ENCODE measurements at regions not wholly inside any gene's neighbourhood (a gene's known extent, or its start where the extent isn't known, plus 50 kb on each side); places are given as distances from the start of the nearest gene placed in this dataset.

DNA sequence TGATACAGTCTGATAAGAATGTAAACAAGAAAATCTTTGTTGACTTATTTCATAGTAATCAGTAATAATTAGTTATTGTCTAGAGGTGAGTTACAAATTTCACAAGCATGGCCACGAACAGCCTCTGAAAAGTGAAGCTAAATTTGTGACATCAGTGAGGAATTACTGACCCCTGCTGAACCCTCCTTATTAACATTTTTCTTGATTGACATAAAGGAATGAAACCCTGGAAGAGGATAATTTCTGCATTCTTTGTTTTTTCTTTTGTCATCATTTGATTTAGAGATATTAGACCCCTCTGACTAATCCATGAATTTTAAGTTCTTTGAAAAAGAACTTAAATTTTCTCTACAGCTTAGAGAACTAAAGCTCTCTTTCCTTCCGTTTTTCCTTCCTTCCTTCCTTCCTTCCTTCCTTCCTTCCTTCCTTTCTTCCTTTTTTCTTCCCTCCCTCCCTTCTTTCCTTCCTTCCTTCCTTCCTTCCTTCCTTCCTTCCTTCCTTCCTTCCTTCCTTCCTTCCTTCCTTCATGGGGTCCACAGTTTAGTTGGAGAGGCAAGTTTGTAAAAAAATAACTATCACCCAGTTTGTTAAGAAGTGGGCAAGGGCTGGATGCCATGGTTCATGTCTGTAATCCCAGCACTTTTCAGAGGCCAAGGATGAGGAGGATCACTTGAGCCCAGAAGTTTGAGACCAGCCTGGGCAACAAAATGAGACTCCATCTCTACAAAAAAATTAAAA lies 387.0 kb downstream of the MTX2 start:
- H2BK15ac ChIP-seq (ENCODE audit: low read depth, poor library complexity, severe bottlenecking): no peak overlapping the region
- DNase-seq: no peak
- WGBS: 75% methylated on average over 1 of the region's 2 CpGs
- H3K4me3 ChIP-seq (ENCODE audit: insufficient read depth in 1 of 2, low read depth in 1 of 2, low read length in 2 of 2): no peak overlapping the region
- H3K18ac ChIP-seq (ENCODE audit: low read depth in 1 of 2, low read length in 2 of 2): no peak overlapping the region
- H3K9me3 ChIP-seq (ENCODE audit: control insufficient read depth, low read length): no peaks in the 10 kb centered on the region
- H3K79me1 ChIP-seq (replicated peaks; ENCODE audit: low read length, poor library complexity, severe bottlenecking): no peaks in the 10 kb centered on the region
- H2BK12ac ChIP-seq (ENCODE audit: low read length in 2 of 2): no peak overlapping the region
- H3K36me3 ChIP-seq (ENCODE audit: control insufficient read depth in 1 of 2, insufficient read depth in 2 of 2, low read depth in 1 of 2, low read length in 2 of 2): no peaks in the 10 kb centered on the region
- H4K8ac ChIP-seq (ENCODE audit: low read length): no peak overlapping the region
- no peak overlapping the region for H3K23ac ChIP-seq (ENCODE audit: low read length in 2 of 2)
- no peak overlapping the region for H3K27ac ChIP-seq (ENCODE audit: low read length, poor library complexity, severe bottlenecking)
- no peak overlapping the region for H4K91ac ChIP-seq (ENCODE audit: low read length)
- H3K4me2 ChIP-seq (ENCODE audit: low read length, poor library complexity, severe bottlenecking): no peak overlapping the region
- H2BK120ac ChIP-seq (ENCODE audit: low read depth, low read length): no peak overlapping the region
- H3K4ac ChIP-seq (ENCODE audit: low read depth in 1 of 2, low read length in 2 of 2): no peak overlapping the region
- H3K9ac ChIP-seq (ENCODE audit: low read length): no peak overlapping the region
- H2AK5ac ChIP-seq (ENCODE audit: low read length, severe bottlenecking): no peak overlapping the region
- no peak overlapping the region for H2AFZ ChIP-seq (ENCODE audit: low read depth, low read length)
- H2BK5ac ChIP-seq (ENCODE audit: low read depth, low read length, poor library complexity, severe bottlenecking): no peak overlapping the region
- no peaks in the 10 kb centered on the region for H3K27me3 ChIP-seq (ENCODE audit: control insufficient read depth in 1 of 2, insufficient read depth in 1 of 2, low read length in 2 of 2)
- H3K4me1 ChIP-seq (ENCODE audit: control insufficient read depth, insufficient read depth, low read depth, low read length): no peaks in the 10 kb centered on the region
- no peak overlapping the region for H3K14ac ChIP-seq (ENCODE audit: low read length in 2 of 2)

- no peak overlapping the region for H2BK12ac ChIP-seq (ENCODE audit: low read length in 2 of 2)
- no peaks in the 10 kb centered on the region for H3K36me3 ChIP-seq (ENCODE audit: control insufficient read depth in 1 of 2, insufficient read depth in 2 of 2, low read depth in 1 of 2, low read length in 2 of 2)
- H2AK5ac ChIP-seq (ENCODE audit: low read length, severe bottlenecking): no peak overlapping the region
- H3K27me3 ChIP-seq (ENCODE audit: control insufficient read depth in 1 of 2, insufficient read depth in 1 of 2, low read length in 2 of 2): no peaks in the 10 kb centered on the region
- H3K4ac ChIP-seq (ENCODE audit: low read depth in 1 of 2, low read length in 2 of 2): no peak overlapping the region
- no peak overlapping the region for H4K8ac ChIP-seq (ENCODE audit: low read length)
- no peak overlapping the region for H3K4me3 ChIP-seq (ENCODE audit: insufficient read depth in 1 of 2, low read depth in 1 of 2, low read length in 2 of 2)
- 78% methylated on average over 2 of the region's 2 CpGs for WGBS
- H3K79me1 ChIP-seq (replicated peaks; ENCODE audit: low read length, poor library complexity, severe bottlenecking): no peaks in the 10 kb centered on the region
- no peak overlapping the region for H2AFZ ChIP-seq (ENCODE audit: low read depth, low read length)
- H3K9ac ChIP-seq (ENCODE audit: low read length): no peak overlapping the region
- no peak overlapping the region for H3K4me2 ChIP-seq (ENCODE audit: low read length, poor library complexity, severe bottlenecking)
- H3K27ac ChIP-seq (ENCODE audit: low read length, poor library complexity, severe bottlenecking): no peak overlapping the region
- no peak for DNase-seq
- no peak overlapping the region for H2BK15ac ChIP-seq (ENCODE audit: low read depth, poor library complexity, severe bottlenecking)
- H2BK120ac ChIP-seq (ENCODE audit: low read depth, low read length): no peak overlapping the region
- no peak overlapping the region for H3K14ac ChIP-seq (ENCODE audit: low read length in 2 of 2)
- H2BK5ac ChIP-seq (ENCODE audit: low read depth, low read length, poor library complexity, severe bottlenecking): no peak overlapping the region
- H3K23ac ChIP-seq (ENCODE audit: low read length in 2 of 2): no peak overlapping the region
- H3K18ac ChIP-seq (ENCODE audit: low read depth in 1 of 2, low read length in 2 of 2): no peak overlapping the region
- no peaks in the 10 kb centered on the region for H3K9me3 ChIP-seq (ENCODE audit: control insufficient read depth, low read length)
- H3K4me1 ChIP-seq (ENCODE audit: control insufficient read depth, insufficient read depth, low read depth, low read length): no peaks in the 10 kb centered on the region
- no peak overlapping the region for H4K91ac ChIP-seq (ENCODE audit: low read length)
Observed at GRCh38 chr2:176656776-176657140, 387.5 kb downstream of the MTX2 start.

- H2BK5ac ChIP-seq (ENCODE audit: low read depth, low read length, poor library complexity, severe bottlenecking): no peak overlapping the region
- no peak for DNase-seq
- no peaks in the 10 kb centered on the region for H3K79me1 ChIP-seq (replicated peaks; ENCODE audit: low read length, poor library complexity, severe bottlenecking)
- no peak overlapping the region for H3K18ac ChIP-seq (ENCODE audit: low read depth in 1 of 2, low read length in 2 of 2)
- no peaks in the 10 kb centered on the region for H3K4me1 ChIP-seq (ENCODE audit: control insufficient read depth, insufficient read depth, low read depth, low read length)
- H2BK12ac ChIP-seq (ENCODE audit: low read length in 2 of 2): no peak overlapping the region
- no peak overlapping the region for H3K14ac ChIP-seq (ENCODE audit: low read length in 2 of 2)
- H3K9ac ChIP-seq (ENCODE audit: low read length): no peak overlapping the region
- no peak overlapping the region for H3K4ac ChIP-seq (ENCODE audit: low read depth in 1 of 2, low read length in 2 of 2)
- no CpG with 5 or more reads among the region's 2 CpGs for WGBS
- no peak overlapping the region for H2AK5ac ChIP-seq (ENCODE audit: low read length, severe bottlenecking)
- H2AFZ ChIP-seq (ENCODE audit: low read depth, low read length): no peak overlapping the region
- no peaks in the 10 kb centered on the region for H3K9me3 ChIP-seq (ENCODE audit: control insufficient read depth, low read length)
- no peak overlapping the region for H4K8ac ChIP-seq (ENCODE audit: low read length)
- no peak overlapping the region for H2BK120ac ChIP-seq (ENCODE audit: low read depth, low read length)
- H3K4me3 ChIP-seq (ENCODE audit: insufficient read depth in 1 of 2, low read depth in 1 of 2, low read length in 2 of 2): no peak overlapping the region
- no peaks in the 10 kb centered on the region for H3K36me3 ChIP-seq (ENCODE audit: control insufficient read depth in 1 of 2, insufficient read depth in 2 of 2, low read depth in 1 of 2, low read length in 2 of 2)
- H3K27me3 ChIP-seq (ENCODE audit: control insufficient read depth in 1 of 2, insufficient read depth in 1 of 2, low read length in 2 of 2): no peaks in the 10 kb centered on the region
- H4K91ac ChIP-seq (ENCODE audit: low read length): no peak overlapping the region
- H3K23ac ChIP-seq (ENCODE audit: low read length in 2 of 2): no peak overlapping the region
- no peak overlapping the region for H3K4me2 ChIP-seq (ENCODE audit: low read length, poor library complexity, severe bottlenecking)
- no peak overlapping the region for H2BK15ac ChIP-seq (ENCODE audit: low read depth, poor library complexity, severe bottlenecking)
- H3K27ac ChIP-seq (ENCODE audit: low read length, poor library complexity, severe bottlenecking): no peak overlapping the region
Observed at GRCh38 chr2:176657393-176657792, 388.2 kb downstream of the MTX2 start.

- no peaks in the 10 kb centered on the region for H3K4me1 ChIP-seq (ENCODE audit: control insufficient read depth, insufficient read depth, low read depth, low read length)
Observed at GRCh38 chr2:176658708-176659107, 389.5 kb downstream of the MTX2 start.

More at GRCh38 chr2:176658708-176659107, 389.5 kb downstream of the MTX2 start:
- H3K27me3 ChIP-seq (ENCODE audit: control insufficient read depth in 1 of 2, insufficient read depth in 1 of 2, low read length in 2 of 2): no peaks in the 10 kb centered on the region
- no peak overlapping the region for H2BK5ac ChIP-seq (ENCODE audit: low read depth, low read length, poor library complexity, severe bottlenecking)
- no peak overlapping the region for H2AFZ ChIP-seq (ENCODE audit: low read depth, low read length)
- no peak overlapping the region for H2BK15ac ChIP-seq (ENCODE audit: low read depth, poor library complexity, severe bottlenecking)
- H3K9ac ChIP-seq (ENCODE audit: low read length): no peak overlapping the region
- no peak overlapping the region for H3K18ac ChIP-seq (ENCODE audit: low read depth in 1 of 2, low read length in 2 of 2)
- no peak overlapping the region for H3K14ac ChIP-seq (ENCODE audit: low read length in 2 of 2)
- no peak for DNase-seq
- no peaks in the 10 kb centered on the region for H3K9me3 ChIP-seq (ENCODE audit: control insufficient read depth, low read length)
- H3K23ac ChIP-seq (ENCODE audit: low read length in 2 of 2): no peak overlapping the region
- no peak overlapping the region for H2BK120ac ChIP-seq (ENCODE audit: low read depth, low read length)
- H3K79me1 ChIP-seq (replicated peaks; ENCODE audit: low read length, poor library complexity, severe bottlenecking): no peaks in the 10 kb centered on the region
- no peak overlapping the region for H4K8ac ChIP-seq (ENCODE audit: low read length)
- no peak overlapping the region for H3K4ac ChIP-seq (ENCODE audit: low read depth in 1 of 2, low read length in 2 of 2)
- H4K91ac ChIP-seq (ENCODE audit: low read length): no peak overlapping the region
- H3K27ac ChIP-seq (ENCODE audit: low read length, poor library complexity, severe bottlenecking): no peak overlapping the region
- H2AK5ac ChIP-seq (ENCODE audit: low read length, severe bottlenecking): no peak overlapping the region
- no peak overlapping the region for H2BK12ac ChIP-seq (ENCODE audit: low read length in 2 of 2)
- WGBS: 85% methylated on average over 4 of the region's 4 CpGs
- no peak overlapping the region for H3K4me3 ChIP-seq (ENCODE audit: insufficient read depth in 1 of 2, low read depth in 1 of 2, low read length in 2 of 2)
- H3K36me3 ChIP-seq (ENCODE audit: control insufficient read depth in 1 of 2, insufficient read depth in 2 of 2, low read depth in 1 of 2, low read length in 2 of 2): no peaks in the 10 kb centered on the region
- no peak overlapping the region for H3K4me2 ChIP-seq (ENCODE audit: low read length, poor library complexity, severe bottlenecking)
